H9 (cell line): ENCODE measurements at regions not wholly inside any gene's neighbourhood (a gene's known extent, or its start where the extent isn't known, plus 50 kb on each side); places are given as distances from the start of the nearest gene placed in this dataset.
"Not testable (repeated sequence)": the region's sequence is repeated elsewhere in the genome, so short reads cannot be mapped to it uniquely, and the experiment has no call there.

Experiments
- DNase-seq: peaks from one replicate; pipeline ENCODE4 v3.0.0-alpha.2; 2017
- H2AFZ ChIP-seq: one replicate; pipeline ENCODE4 v1.6.1; 2013; ENCODE audit warnings: mild to moderate bottlenecking, low read length, control low read depth, moderate library complexity
- H2AK5ac ChIP-seq: 2 replicates; pipeline ENCODE4 v1.6.1; 2013; ENCODE audit warnings: low read length, control low read depth, mixed read lengths; ENCODE audit not compliant: insufficient read length
- H2BK120ac ChIP-seq: one replicate; pipeline ENCODE4 v1.6.1; 2013; ENCODE audit warnings: low read depth, mild to moderate bottlenecking, low read length, control low read depth, inconsistent platforms; ENCODE audit not compliant: poor library complexity, severe bottlenecking
- H2BK12ac ChIP-seq: 2 replicates; pipeline ENCODE4 v1.6.1; 2013; ENCODE audit warnings: low read length, control low read depth, mixed read lengths, low read depth; ENCODE audit not compliant: insufficient read length
- H2BK15ac ChIP-seq: 2 replicates; pipeline ENCODE4 v1.6.1; 2013; ENCODE audit warnings: low read depth, low read length, control low read depth
- H2BK20ac ChIP-seq: one replicate; pipeline ENCODE4 v1.6.1; 2013; ENCODE audit warnings: low read depth, mild to moderate bottlenecking, low read length, control low read depth, inconsistent platforms; ENCODE audit not compliant: poor library complexity, severe bottlenecking
- H2BK5ac ChIP-seq: 2 replicates; pipeline ENCODE4 v1.6.1; 2013; ENCODE audit warnings: low read length, control low read depth, mixed read lengths; ENCODE audit not compliant: insufficient read length
- H3K14ac ChIP-seq: 2 replicates; pipeline ENCODE4 v1.6.1; 2013; ENCODE audit warnings: low read length, control low read depth; ENCODE audit not compliant: insufficient read depth
- H3K18ac ChIP-seq: 2 replicates; pipeline ENCODE4 v1.6.1; 2013; ENCODE audit warnings: low read depth, mild to moderate bottlenecking, mixed read lengths, low read length, control low read depth; ENCODE audit not compliant: insufficient read length
- H3K23ac ChIP-seq: 2 replicates; pipeline ENCODE4 v1.6.1; 2013; ENCODE audit warnings: low read length, control low read depth, mixed read lengths, low read depth; ENCODE audit not compliant: insufficient read length
- H3K23me2 ChIP-seq: 2 replicates; pipeline ENCODE4 v1.6.1; 2013; ENCODE audit warnings: low read depth, mild to moderate bottlenecking, mixed read lengths, low read length, control low read depth; ENCODE audit not compliant: insufficient read length, poor library complexity, severe bottlenecking
- H3K27ac ChIP-seq: 2 replicates; pipeline ENCODE4 v1.5.1; 2013; ENCODE audit warnings: low read length, control low read depth, mixed read lengths, low read depth; ENCODE audit not compliant: insufficient read length
- H3K27me3 ChIP-seq: 2 replicates; pipeline ENCODE4 v1.6.1; 2013; ENCODE audit warnings: low read length, control low read depth, inconsistent platforms; ENCODE audit not compliant: insufficient read depth
- H3K4ac ChIP-seq: 2 replicates; pipeline ENCODE4 v1.6.1; 2013; ENCODE audit warnings: low read depth, mild to moderate bottlenecking, control low read depth, inconsistent platforms, low read length, moderate library complexity
- H3K4me1 ChIP-seq: 2 replicates; pipeline ENCODE4 v1.6.1; 2013; ENCODE audit warnings: low read length, control low read depth, inconsistent platforms; ENCODE audit not compliant: insufficient read depth
- H3K4me2 ChIP-seq: 2 replicates; pipeline ENCODE4 v1.6.1; 2013; ENCODE audit warnings: low read length, control low read depth, mixed read lengths; ENCODE audit not compliant: insufficient read length, insufficient read depth
- H3K56ac ChIP-seq: 2 replicates; pipeline ENCODE4 v1.6.1; 2013; ENCODE audit warnings: low read depth, mild to moderate bottlenecking, mixed read lengths, low read length, control low read depth; ENCODE audit not compliant: insufficient read length
- H3K79me1 ChIP-seq: 2 replicates; pipeline ENCODE4 v1.6.1; 2013; ENCODE audit warnings: low read depth, mild to moderate bottlenecking, moderate library complexity, low read length, control low read depth, inconsistent platforms; ENCODE audit not compliant: insufficient read depth, poor library complexity, severe bottlenecking
- H3K79me2 ChIP-seq: 2 replicates; pipeline ENCODE4 v1.6.1; 2013; ENCODE audit warnings: low read length, control low read depth, inconsistent platforms; ENCODE audit not compliant: insufficient read depth
- H3K9ac ChIP-seq: 2 replicates; pipeline ENCODE4 v1.6.1; 2013; ENCODE audit warnings: low read length, control low read depth, mixed read lengths; ENCODE audit not compliant: insufficient read length; ENCODE audit errors: extremely low read depth
- H3K9me3 ChIP-seq: one replicate; pipeline ENCODE4 v1.6.1; 2013; ENCODE audit warnings: low read depth, low read length, inconsistent platforms; ENCODE audit not compliant: control insufficient read depth
- H3T11ph ChIP-seq: one replicate; pipeline ENCODE4 v1.6.1; 2013; ENCODE audit warnings: mild to moderate bottlenecking, low read length, control low read depth, inconsistent platforms
- H4K20me1 ChIP-seq: one replicate; pipeline ENCODE4 v1.6.1; 2013; ENCODE audit not compliant: control insufficient read depth, insufficient read length, insufficient read depth
- H4K5ac ChIP-seq: 2 replicates; pipeline ENCODE4 v1.6.1; 2013; ENCODE audit warnings: low read depth, mild to moderate bottlenecking, mixed read lengths, low read length, control low read depth; ENCODE audit not compliant: insufficient read length
- H4K8ac ChIP-seq: replicated peaks from 2 replicates; pipeline ENCODE4 v1.6.1; 2013; ENCODE audit warnings: low read length, control low read depth, mixed read lengths, low read depth; ENCODE audit not compliant: insufficient read length
- H4K91ac ChIP-seq: 2 replicates; pipeline ENCODE4 v1.6.1; 2013; ENCODE audit warnings: low read depth, mild to moderate bottlenecking, moderate library complexity, mixed read lengths, low read length, control low read depth; ENCODE audit not compliant: insufficient read length
- H3K27ac Mint-ChIP-seq, 3 experiments: 2 replicates in 2 of 3; 3 replicates in 1 of 3; pipeline ENCODE4 v1.8.0; 2020 to 2021; ENCODE audit warnings: mixed read lengths in 3 of 3, mild to moderate bottlenecking in 1 of 3, moderate library complexity in 1 of 3
- H3K27me3 Mint-ChIP-seq: 2 replicates; pipeline ENCODE4 v1.8.0; 2021; ENCODE audit warnings: low read depth, mild to moderate bottlenecking, moderate library complexity, mixed read lengths
- H3K36me3 Mint-ChIP-seq, 3 experiments: 2 replicates in 2 of 3; 3 replicates in 1 of 3; pipeline ENCODE4 v1.8.0; 2020 to 2021; ENCODE audit warnings: low read depth in 3 of 3, mixed read lengths in 3 of 3; ENCODE audit not compliant: insufficient read depth in 1 of 3
- H3K4me1 Mint-ChIP-seq, 2 experiments: 2 replicates each; pipeline ENCODE4 v1.8.0; 2020; ENCODE audit warnings: mixed read lengths in 2 of 2
- H3K4me3 Mint-ChIP-seq, 2 experiments: 2 replicates in 1 of 2; 3 replicates in 1 of 2; pipeline ENCODE4 v1.8.0; 2020 to 2021; ENCODE audit warnings: mild to moderate bottlenecking in 2 of 2, mixed read lengths in 2 of 2, moderate library complexity in 1 of 2
- H3K9me3 Mint-ChIP-seq, 2 experiments: 2 replicates in 1 of 2; 3 replicates in 1 of 2; pipeline ENCODE4 v1.8.0; 2020; ENCODE audit warnings: mild to moderate bottlenecking in 2 of 2, mixed read lengths in 2 of 2, moderate library complexity in 1 of 2
- WGBS: extraction: QIAGEN DNeasy Blood & Tissue Kit; methylation state at CpG from one replicate; pipeline ENCODE4 v1.1.7; 2013; ENCODE audit warnings: missing lambda C conversion rate, low lambda C conversion rate, mixed read lengths; ENCODE audit not compliant: insufficient read length; ENCODE audit errors: extremely low coverage; 5-methylcytosine and 5-hydroxymethylcytosine counted together

DNA sequence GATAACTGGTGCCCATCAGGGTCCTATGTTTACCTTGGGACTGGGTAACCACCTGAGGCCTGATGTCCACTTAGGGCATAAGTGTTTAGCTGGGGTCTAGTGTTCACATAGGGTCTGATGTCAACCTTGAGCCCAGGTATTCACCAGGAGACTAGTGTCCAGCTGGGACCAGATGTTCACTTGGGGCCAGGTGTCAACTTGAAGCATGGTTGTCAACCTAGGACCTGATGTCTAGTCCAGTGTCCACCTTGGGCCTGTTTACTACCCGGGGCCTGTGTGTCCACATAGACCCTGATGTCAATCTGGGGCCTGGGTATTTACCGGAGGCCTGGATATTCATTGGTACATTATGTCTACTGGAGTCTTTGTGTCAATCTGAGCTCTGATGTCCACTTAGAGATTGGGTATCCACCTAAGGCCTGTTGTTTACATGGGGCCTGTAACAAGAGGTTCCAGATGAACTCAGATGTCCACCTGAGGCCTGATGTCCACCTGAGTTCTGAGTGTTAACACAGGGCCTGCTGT is 1491.2 kb upstream of the TPTE start:
- H3K27ac Mint-ChIP-seq, H3K79me2 ChIP-seq, H3K4ac ChIP-seq, H3K27ac ChIP-seq, H2AK5ac ChIP-seq, H3K27me3 ChIP-seq, H3K23me2 ChIP-seq, H3K56ac ChIP-seq, H3K4me2 ChIP-seq, H3K9ac ChIP-seq, H2AFZ ChIP-seq, H4K20me1 ChIP-seq, H2BK20ac ChIP-seq, H4K91ac ChIP-seq, H3K4me3 Mint-ChIP-seq, DNase-seq, H3K27me3 Mint-ChIP-seq, H3K4me1 ChIP-seq, H3K79me1 ChIP-seq, H3T11ph ChIP-seq, H2BK5ac ChIP-seq, H4K5ac ChIP-seq, H2BK120ac ChIP-seq, H4K8ac ChIP-seq, H2BK15ac ChIP-seq, H2BK12ac ChIP-seq, H3K18ac ChIP-seq, H3K4me1 Mint-ChIP-seq, H3K23ac ChIP-seq, H3K14ac ChIP-seq: not testable (repeated sequence)
- Mint-ChIP-seq H3K9me3 (peaks cover 48 to 49% of the 10 kb centered on the region in 2 experiments), H3K36me3 (peaks cover 4 to 15% (median 5%) of the 10 kb centered on the region in 3 experiments; a peak in 4 of 7 replicates)
- no CpG with 5 or more reads among the region's 2 CpGs for WGBS
- peaks cover 15% of the 10 kb centered on the region for H3K9me3 ChIP-seq

DNA sequence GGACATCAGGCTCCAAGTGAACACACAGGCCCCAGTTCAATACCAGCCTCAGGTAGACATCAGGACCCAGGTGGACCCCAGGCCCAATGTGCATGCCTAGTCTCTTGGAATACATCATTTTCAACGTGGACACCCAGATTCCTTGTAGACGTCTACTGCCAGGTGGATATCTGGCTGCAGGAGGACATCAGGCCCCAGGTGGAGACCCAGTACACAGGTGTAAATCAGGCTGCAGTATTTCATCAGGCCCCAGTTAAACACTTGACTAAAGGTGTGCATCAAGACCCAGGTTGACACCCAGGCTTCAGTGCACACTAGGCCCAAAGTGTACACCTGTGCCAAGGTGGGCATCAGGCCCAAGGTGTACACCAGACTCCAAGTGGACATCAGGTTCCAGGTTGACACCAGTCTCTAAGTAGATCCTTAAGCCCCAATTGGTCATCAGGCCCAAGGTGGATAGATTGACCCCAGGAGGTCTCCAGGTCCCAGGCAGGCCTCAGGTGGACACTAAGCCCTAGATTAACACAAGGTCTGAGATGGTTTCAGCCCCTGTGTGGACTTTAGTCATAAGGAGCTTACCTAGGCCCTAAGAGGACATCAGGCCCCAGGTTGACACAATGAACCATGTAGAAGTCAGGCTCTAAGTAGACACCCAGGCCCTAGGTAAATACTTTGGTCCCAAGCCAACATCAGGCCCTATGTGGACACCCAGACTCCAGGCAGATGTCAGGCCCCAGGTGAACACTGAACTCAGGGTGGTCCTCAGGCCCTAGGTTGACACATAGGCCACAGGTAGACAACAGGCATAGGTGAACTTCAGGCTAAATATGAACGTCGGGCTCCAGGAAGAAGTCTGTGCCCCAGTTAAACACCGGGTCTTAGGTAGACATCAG is 1489.7 kb upstream of the TPTE start:
- not testable (repeated sequence) for H3K14ac ChIP-seq, DNase-seq, H4K5ac ChIP-seq, H3K79me1 ChIP-seq, H3K4me1 Mint-ChIP-seq, H3K23ac ChIP-seq, H2BK20ac ChIP-seq, H3K79me2 ChIP-seq, H3K23me2 ChIP-seq, H3K27ac ChIP-seq, H4K20me1 ChIP-seq, H3T11ph ChIP-seq, H3K4me3 Mint-ChIP-seq, H3K18ac ChIP-seq, H3K36me3 Mint-ChIP-seq, H3K56ac ChIP-seq, H3K27me3 ChIP-seq, H2BK120ac ChIP-seq, H2AFZ ChIP-seq, H3K4me2 ChIP-seq, H2BK5ac ChIP-seq, H3K4me1 ChIP-seq, H3K9ac ChIP-seq, H2BK12ac ChIP-seq, H3K27ac Mint-ChIP-seq, H3K4ac ChIP-seq, H2AK5ac ChIP-seq, H4K8ac ChIP-seq, H3K27me3 Mint-ChIP-seq, H2BK15ac ChIP-seq, H4K91ac ChIP-seq
- peaks cover 37 to 38% of the 10 kb centered on the region in 2 experiments for H3K9me3 Mint-ChIP-seq
- H3K9me3 ChIP-seq: peaks cover 15% of the 10 kb centered on the region
- WGBS: no CpG with 5 or more reads among the region's 5 CpGs
